Kidney (tissue), 13 donors: ENCODE measurements at regions not wholly inside any gene's neighbourhood (a gene's known extent, or its start where the extent isn't known, plus 50 kb on each side); places are given as distances from the start of the nearest gene placed in this dataset.

Experiments
- DNase-seq, 5 donors: peaks; one replicate each; pipeline ENCODE4 v3.0.0-alpha.2; 2013 to 2020
- FAIRE-seq: peaks from 2 replicates; lab custom pipeline; 2012; peaks lifted over from hg19 to GRCh38; lab: Jason Lieb, UNC
- H3K27ac ChIP-seq, 2 donors: one replicate each; pipeline ENCODE4 v1.7.0; 2013; ENCODE audit warnings: low read depth in 2 of 2, low read length in 2 of 2, inconsistent platforms in 1 of 2
- H3K27me3 ChIP-seq: one replicate; pipeline ENCODE4 v1.7.1; 2013; ENCODE audit warnings: low read length, inconsistent platforms; ENCODE audit not compliant: control insufficient read depth, insufficient read depth
- H3K36me3 ChIP-seq, 3 donors: one replicate each; pipeline versions ENCODE4 v1.7.0 to v1.7.1; 2013; ENCODE audit warnings: low read length in 3 of 3, control low read depth in 1 of 3, inconsistent platforms in 1 of 3; ENCODE audit not compliant: insufficient read depth in 3 of 3, control insufficient read depth in 2 of 3
- H3K4me1 ChIP-seq, 3 donors: one replicate each; pipeline versions ENCODE4 v1.7.0 to v1.7.1; 2013; ENCODE audit warnings: low read length in 3 of 3, inconsistent platforms in 1 of 3, low read depth in 1 of 3; ENCODE audit not compliant: control insufficient read depth in 2 of 3, insufficient read depth in 2 of 3
- H3K4me3 ChIP-seq, 3 donors: one replicate each; pipeline versions ENCODE4 v1.7.0 to v1.8.1; 2013; ENCODE audit warnings: low read length in 3 of 3, control low read depth in 1 of 3, inconsistent platforms in 1 of 3
- H3K9ac ChIP-seq, 3 donors: one replicate each; pipeline versions ENCODE4 v1.7.0 to v1.7.1; 2013; ENCODE audit warnings: low read length in 3 of 3, control low read depth in 1 of 3, inconsistent platforms in 1 of 3
- H3K9me3 ChIP-seq, 3 donors: one replicate each; pipeline versions ENCODE4 v1.7.0 to v1.7.1; 2013; ENCODE audit warnings: low read length in 3 of 3, control low read depth in 1 of 3, inconsistent platforms in 1 of 3; ENCODE audit not compliant: control insufficient read depth in 2 of 3, insufficient read depth in 1 of 3
- intact Hi-C: fragments of 100-400 bp; cut with DNase I; formaldehyde crosslinking; loops from one replicate; pipeline ENCODE4 v1.11.1; 2022
- TF ChIP-seq, protein P1 (sequence below): IDR thresholded peaks from 3 replicates; pipeline ENCODE4 v1.5.1; 2012; ENCODE audit warnings: mild to moderate bottlenecking, moderate library complexity, borderline replicate concordance; ENCODE audit not compliant: insufficient read depth; ENCODE audit errors: extremely low read depth
- donor health status: control.
- donor health status: control.
- donor health status: control.
- donor health status: control.
- donor health status: control.
- donor health status: DM: yes; HTN: yes; CAD: no.
- donor health status: Normal renal cell carcinoma (clear cell type).

DNA sequence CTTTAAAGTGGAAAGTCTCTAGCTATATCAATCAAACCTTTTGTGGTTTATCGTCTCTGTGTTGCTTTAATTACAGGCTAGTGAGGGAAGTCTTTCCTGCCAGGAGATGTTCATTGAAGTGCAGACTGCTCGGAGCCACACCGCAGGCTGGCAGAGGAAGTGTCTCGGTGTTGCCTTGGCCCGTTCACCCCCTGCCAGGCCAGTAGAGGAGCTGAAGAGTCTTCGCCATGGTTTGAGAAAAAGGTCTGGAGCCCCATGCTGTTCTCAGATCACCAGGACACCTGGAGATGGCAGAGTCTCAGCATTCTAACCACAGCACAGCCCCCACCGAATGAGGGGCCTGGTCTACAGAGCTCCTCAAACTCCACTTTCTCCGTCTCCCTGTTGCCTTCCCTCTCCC lies 275.9 kb upstream of the PLPP4 start:
- H3K9me3 ChIP-seq: no peaks in the 10 kb centered on the region
- H3K36me3 ChIP-seq: no peaks in the 10 kb centered on the region
- no peak overlapping the region for H3K4me3 ChIP-seq
- no peak overlapping the region for H3K27ac ChIP-seq
- H3K9ac ChIP-seq: no peak overlapping the region
- no peak for FAIRE-seq
- TF ChIP-seq, protein P1, sequence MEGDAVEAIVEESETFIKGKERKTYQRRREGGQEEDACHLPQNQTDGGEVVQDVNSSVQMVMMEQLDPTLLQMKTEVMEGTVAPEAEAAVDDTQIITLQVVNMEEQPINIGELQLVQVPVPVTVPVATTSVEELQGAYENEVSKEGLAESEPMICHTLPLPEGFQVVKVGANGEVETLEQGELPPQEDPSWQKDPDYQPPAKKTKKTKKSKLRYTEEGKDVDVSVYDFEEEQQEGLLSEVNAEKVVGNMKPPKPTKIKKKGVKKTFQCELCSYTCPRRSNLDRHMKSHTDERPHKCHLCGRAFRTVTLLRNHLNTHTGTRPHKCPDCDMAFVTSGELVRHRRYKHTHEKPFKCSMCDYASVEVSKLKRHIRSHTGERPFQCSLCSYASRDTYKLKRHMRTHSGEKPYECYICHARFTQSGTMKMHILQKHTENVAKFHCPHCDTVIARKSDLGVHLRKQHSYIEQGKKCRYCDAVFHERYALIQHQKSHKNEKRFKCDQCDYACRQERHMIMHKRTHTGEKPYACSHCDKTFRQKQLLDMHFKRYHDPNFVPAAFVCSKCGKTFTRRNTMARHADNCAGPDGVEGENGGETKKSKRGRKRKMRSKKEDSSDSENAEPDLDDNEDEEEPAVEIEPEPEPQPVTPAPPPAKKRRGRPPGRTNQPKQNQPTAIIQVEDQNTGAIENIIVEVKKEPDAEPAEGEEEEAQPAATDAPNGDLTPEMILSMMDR: no peak
- intact Hi-C loops: no loop called here
- no peak for DNase-seq
- H3K27me3 ChIP-seq: no peaks in the 10 kb centered on the region
- H3K4me1 ChIP-seq: no peaks in the 10 kb centered on the region

DNA sequence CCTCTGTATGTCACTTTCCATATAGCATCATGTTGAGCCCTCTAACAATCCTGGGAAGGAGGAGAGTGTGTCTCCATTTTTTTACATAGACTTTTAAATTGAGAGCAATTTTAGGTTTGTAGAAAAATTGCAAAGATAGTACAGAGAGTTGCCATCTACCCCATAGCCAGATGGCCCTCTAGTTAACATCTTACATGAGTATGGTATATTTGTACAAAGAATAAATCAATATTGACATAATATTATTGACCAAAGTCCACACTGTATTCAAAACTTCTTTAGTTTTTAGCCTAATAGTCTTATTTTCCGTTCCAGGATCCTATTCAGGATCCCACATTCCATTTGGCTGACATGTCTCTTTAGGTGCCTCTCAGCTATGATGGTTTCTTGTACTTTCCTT lies 274.6 kb upstream of the PLPP4 start:
- no peak for DNase-seq
- TF ChIP-seq, protein P1: no peak
- Histone ChIP-seq H3K36me3 (no peaks in the 10 kb centered on the region), H3K4me1 (no peaks in the 10 kb centered on the region), H3K27ac (no peak overlapping the region), H3K9ac (no peak overlapping the region), H3K4me3 (no peak overlapping the region), H3K27me3 (no peaks in the 10 kb centered on the region), H3K9me3 (no peaks in the 10 kb centered on the region)
- FAIRE-seq: no peak
- intact Hi-C loops: no loop called here

DNA sequence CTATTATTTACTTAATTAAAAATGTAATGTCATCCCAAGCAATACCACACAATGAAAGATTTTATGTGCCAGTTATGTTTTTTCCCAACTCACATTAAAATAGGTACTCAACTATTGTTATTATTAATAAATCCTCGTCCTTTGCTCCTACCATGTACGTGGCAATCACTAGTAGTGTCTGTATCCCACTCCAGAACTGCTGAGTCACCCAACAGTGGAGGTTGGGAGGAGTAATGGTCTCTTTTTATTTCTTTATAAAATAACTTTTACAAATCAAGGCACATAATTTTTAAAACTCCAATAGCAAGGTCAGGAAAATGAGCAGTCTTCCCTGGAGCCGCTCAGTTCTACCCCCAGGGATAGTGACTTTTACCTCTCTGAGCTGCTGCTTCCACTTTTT lies 273.5 kb upstream of the PLPP4 start:
- no peak for FAIRE-seq
- Histone ChIP-seq H3K4me1 (no peaks in the 10 kb centered on the region), H3K9me3 (no peaks in the 10 kb centered on the region), H3K4me3 (no peak overlapping the region), H3K9ac (no peak overlapping the region), H3K27ac (no peak overlapping the region), H3K27me3 (no peaks in the 10 kb centered on the region), H3K36me3 (no peaks in the 10 kb centered on the region)
- TF ChIP-seq, protein P1: no peak
- DNase-seq: no peak
- intact Hi-C loops: no loop called here
